Astrocyte (in vitro differentiated cells and primary cell): ENCODE measurements at regions not wholly inside any gene's neighbourhood (a gene's known extent, or its start where the extent isn't known, plus 50 kb on each side); places are given as distances from the start of the nearest gene placed in this dataset.

Experiments used
- DNase-seq: peaks from one replicate; pipeline ENCODE4 v3.0.0-alpha.2; 2010; ENCODE audit warnings: low read depth
- FAIRE-seq: peaks from 2 replicates; lab custom pipeline; 2011; peaks lifted over from hg19 to GRCh38; lab: Jason Lieb, UNC
- H2AFZ ChIP-seq: 2 replicates; pipeline ENCODE4 v1.6.0; 2012; ENCODE audit warnings: low read depth, low read length, inconsistent platforms
- H3K27ac ChIP-seq: 2 replicates; pipeline ENCODE4 v1.5.1; 2011; ENCODE audit warnings: low read depth, low read length, inconsistent platforms
- H3K27me3 ChIP-seq: 2 replicates; pipeline ENCODE4 v1.6.0; 2011; ENCODE audit warnings: low read length, inconsistent platforms; ENCODE audit not compliant: insufficient read depth
- H3K36me3 ChIP-seq: 2 replicates; pipeline ENCODE4 v1.5.1; 2011; ENCODE audit warnings: low read length, inconsistent platforms; ENCODE audit not compliant: insufficient read depth
- H3K4me1 ChIP-seq: 2 replicates; pipeline ENCODE4 v1.5.1; 2011; ENCODE audit warnings: low read length, inconsistent platforms; ENCODE audit not compliant: insufficient read depth
- H3K4me2 ChIP-seq: 2 replicates; pipeline ENCODE4 v1.6.0; 2012; ENCODE audit warnings: low read length, inconsistent platforms
- H3K4me3 ChIP-seq: 2 replicates; pipeline ENCODE4 v1.5.1; 2011; ENCODE audit warnings: low read depth, mild to moderate bottlenecking, low read length, inconsistent platforms; ENCODE audit not compliant: insufficient read depth
- H3K79me2 ChIP-seq: 2 replicates; pipeline ENCODE4 v1.6.0; 2012; ENCODE audit warnings: mild to moderate bottlenecking, low read length, inconsistent platforms; ENCODE audit not compliant: insufficient read depth
- H3K9ac ChIP-seq: 2 replicates; pipeline ENCODE4 v1.6.0; 2012; ENCODE audit warnings: mild to moderate bottlenecking, low read length, inconsistent platforms
- H3K9me3 ChIP-seq: 2 replicates; pipeline ENCODE4 v1.5.1; 2012; ENCODE audit warnings: low read depth, mild to moderate bottlenecking, low read length, inconsistent platforms; ENCODE audit not compliant: insufficient read depth
- H4K20me1 ChIP-seq: 2 replicates; pipeline ENCODE4 v1.6.0; 2012; ENCODE audit warnings: low read length, inconsistent platforms; ENCODE audit not compliant: insufficient read depth
- H3K27ac Mint-ChIP-seq: one replicate; pipeline ENCODE4 v1.8.0; 2021; ENCODE audit warnings: mild to moderate bottlenecking, mixed read lengths; ENCODE audit not compliant: unreplicated experiment
- H3K27me3 Mint-ChIP-seq: one replicate; pipeline ENCODE4 v1.8.0; 2021; ENCODE audit warnings: low read depth, mixed read lengths; ENCODE audit not compliant: unreplicated experiment
- H3K36me3 Mint-ChIP-seq: one replicate; pipeline ENCODE4 v1.8.0; 2021; ENCODE audit warnings: low read depth, mixed read lengths; ENCODE audit not compliant: unreplicated experiment
- H3K4me1 Mint-ChIP-seq: one replicate; pipeline ENCODE4 v1.8.0; 2021; ENCODE audit warnings: low read depth, mixed read lengths; ENCODE audit not compliant: unreplicated experiment
- H3K4me3 Mint-ChIP-seq: one replicate; pipeline ENCODE4 v1.8.0; 2021; ENCODE audit warnings: mild to moderate bottlenecking, moderate library complexity, mixed read lengths; ENCODE audit not compliant: unreplicated experiment
- H3K9me3 Mint-ChIP-seq: one replicate; pipeline ENCODE4 v1.8.0; 2021; ENCODE audit warnings: mild to moderate bottlenecking, mixed read lengths; ENCODE audit not compliant: unreplicated experiment
- EZH2 ChIP-seq: IDR thresholded peaks from 2 replicates; pipeline ENCODE4 v1.6.1; 2012; ENCODE audit warnings: mild to moderate bottlenecking, low read length, inconsistent platforms; ENCODE audit not compliant: insufficient read depth
- TF ChIP-seq, protein P1 (sequence below): IDR thresholded peaks from 2 replicates; pipeline ENCODE4 v1.5.1; 2011; ENCODE audit warnings: low read depth, mild to moderate bottlenecking, inconsistent platforms, low read length, moderate library complexity; ENCODE audit not compliant: insufficient read depth

DNA sequence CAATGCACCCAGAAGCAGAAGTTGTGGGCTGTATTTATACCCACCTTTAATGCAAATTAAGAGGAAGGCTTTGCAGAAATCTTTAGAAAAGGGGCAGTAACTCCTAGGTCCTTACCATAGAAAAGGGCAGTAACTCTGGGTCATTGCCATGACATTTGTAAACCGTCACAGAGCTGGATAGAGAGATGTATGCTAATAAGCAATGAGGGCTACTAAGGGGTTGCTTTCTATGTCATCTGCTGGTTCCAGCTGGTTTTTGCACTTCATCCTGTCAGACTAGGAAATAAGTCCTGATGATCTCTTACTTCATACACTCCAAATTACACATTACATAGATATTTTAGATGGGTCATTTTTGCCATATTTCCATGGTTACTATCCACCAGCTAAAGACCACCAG is 299.1 kb upstream of the TYRP1 start:
- no peaks in the 10 kb centered on the region for H4K20me1 ChIP-seq
- FAIRE-seq: no peak
- no peak overlapping the region for H2AFZ ChIP-seq
- no peak overlapping the region for H3K4me3 ChIP-seq
- H3K9me3 Mint-ChIP-seq: no peaks in the 10 kb centered on the region
- H3K9ac ChIP-seq: no peak overlapping the region
- no peaks in the 10 kb centered on the region for H3K27me3 ChIP-seq
- DNase-seq: no peak
- H3K9me3 ChIP-seq: no peaks in the 10 kb centered on the region
- H3K79me2 ChIP-seq: no peaks in the 10 kb centered on the region
- no peaks in the 10 kb centered on the region for H3K4me1 Mint-ChIP-seq
- no peak overlapping the region for H3K4me3 Mint-ChIP-seq
- H3K36me3 Mint-ChIP-seq: no peaks in the 10 kb centered on the region
- no peak overlapping the region for H3K4me2 ChIP-seq
- no peaks in the 10 kb centered on the region for H3K4me1 ChIP-seq
- H3K27me3 Mint-ChIP-seq: no peaks in the 10 kb centered on the region
- H3K27ac Mint-ChIP-seq: no peak overlapping the region
- no peak overlapping the region for H3K27ac ChIP-seq
- no peak for TF ChIP-seq EZH2
- no peaks in the 10 kb centered on the region for H3K36me3 ChIP-seq

GRCh38 chr9:12403721-12404120 is 289.5 kb upstream of the TYRP1 start:
- Histone ChIP-seq H3K4me2 (no peak overlapping the region), H3K27ac (no peak overlapping the region), H3K4me1 (no peaks in the 10 kb centered on the region), H3K79me2 (no peaks in the 10 kb centered on the region), H3K9ac (no peak overlapping the region), H3K27me3 (no peaks in the 10 kb centered on the region), H4K20me1 (no peaks in the 10 kb centered on the region), H3K9me3 (no peaks in the 10 kb centered on the region), H3K4me3 (no peak overlapping the region), H3K36me3 (no peaks in the 10 kb centered on the region), H2AFZ (no peak overlapping the region)
- no peak for DNase-seq
- Mint-ChIP-seq H3K27me3 (no peaks in the 10 kb centered on the region), H3K27ac (no peak overlapping the region), H3K4me3 (no peak overlapping the region), H3K9me3 (no peaks in the 10 kb centered on the region), H3K4me1 (peaks cover 3% of the 10 kb centered on the region), H3K36me3 (no peaks in the 10 kb centered on the region)
- FAIRE-seq: no peak
- TF ChIP-seq, protein P1, sequence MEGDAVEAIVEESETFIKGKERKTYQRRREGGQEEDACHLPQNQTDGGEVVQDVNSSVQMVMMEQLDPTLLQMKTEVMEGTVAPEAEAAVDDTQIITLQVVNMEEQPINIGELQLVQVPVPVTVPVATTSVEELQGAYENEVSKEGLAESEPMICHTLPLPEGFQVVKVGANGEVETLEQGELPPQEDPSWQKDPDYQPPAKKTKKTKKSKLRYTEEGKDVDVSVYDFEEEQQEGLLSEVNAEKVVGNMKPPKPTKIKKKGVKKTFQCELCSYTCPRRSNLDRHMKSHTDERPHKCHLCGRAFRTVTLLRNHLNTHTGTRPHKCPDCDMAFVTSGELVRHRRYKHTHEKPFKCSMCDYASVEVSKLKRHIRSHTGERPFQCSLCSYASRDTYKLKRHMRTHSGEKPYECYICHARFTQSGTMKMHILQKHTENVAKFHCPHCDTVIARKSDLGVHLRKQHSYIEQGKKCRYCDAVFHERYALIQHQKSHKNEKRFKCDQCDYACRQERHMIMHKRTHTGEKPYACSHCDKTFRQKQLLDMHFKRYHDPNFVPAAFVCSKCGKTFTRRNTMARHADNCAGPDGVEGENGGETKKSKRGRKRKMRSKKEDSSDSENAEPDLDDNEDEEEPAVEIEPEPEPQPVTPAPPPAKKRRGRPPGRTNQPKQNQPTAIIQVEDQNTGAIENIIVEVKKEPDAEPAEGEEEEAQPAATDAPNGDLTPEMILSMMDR: no peak
- TF ChIP-seq EZH2: no peak

GRCh38 chr9:12413986-12414385 is 279.2 kb upstream of the TYRP1 start:
- no peak for FAIRE-seq
- no peaks in the 10 kb centered on the region for H3K36me3 Mint-ChIP-seq

More at GRCh38 chr9:12413986-12414385, 279.2 kb upstream of the TYRP1 start:
- Histone ChIP-seq H4K20me1 (no peaks in the 10 kb centered on the region), H3K36me3 (no peaks in the 10 kb centered on the region), H3K4me1 (no peaks in the 10 kb centered on the region), H3K27ac (no peak overlapping the region), H3K9ac (no peak overlapping the region), H3K27me3 (no peaks in the 10 kb centered on the region), H2AFZ (no peak overlapping the region), H3K79me2 (no peaks in the 10 kb centered on the region), H3K4me3 (no peak overlapping the region), H3K4me2 (no peak overlapping the region), H3K9me3 (no peaks in the 10 kb centered on the region)
- Mint-ChIP-seq H3K4me1 (peaks cover 26% of the 10 kb centered on the region), H3K27me3 (no peaks in the 10 kb centered on the region), H3K27ac (peak overlapping the region; percentile 27), H3K4me3 (no peak overlapping the region), H3K9me3 (no peaks in the 10 kb centered on the region)
- DNase-seq: no peak
- TF ChIP-seq, protein P1: no peak
- no peak for TF ChIP-seq EZH2
